Keratinocyte (primary cell): ENCODE measurements at regions not wholly inside any gene's neighbourhood (a gene's known extent, or its start where the extent isn't known, plus 50 kb on each side); places are given as distances from the start of the nearest gene placed in this dataset.

Experiments used
- DNase-seq: peaks from one replicate; pipeline ENCODE4 v3.0.0-alpha.2; 2011; ENCODE audit warnings: low read depth, missing footprints, low spot score
- FAIRE-seq: peaks from 2 replicates; lab custom pipeline; 2011; peaks lifted over from hg19 to GRCh38; lab: Jason Lieb, UNC
- H2AFZ ChIP-seq: 2 replicates; pipeline ENCODE4 v1.6.0; 2012; ENCODE audit warnings: low read length, control low read depth, inconsistent platforms; ENCODE audit not compliant: control insufficient read depth
- H3K27ac ChIP-seq: 2 replicates; pipeline ENCODE4 v1.5.1; 2011; ENCODE audit warnings: low read length; ENCODE audit not compliant: control insufficient read depth, insufficient read depth
- H3K27me3 ChIP-seq: 3 replicates; pipeline ENCODE4 v1.6.0; 2011; ENCODE audit warnings: low read length; ENCODE audit not compliant: control insufficient read depth, insufficient read depth; ENCODE audit errors: extremely low read depth
- H3K36me3 ChIP-seq, 2 experiments: 2 replicates in 1 of 2; 3 replicates in 1 of 2; pipeline ENCODE4 v1.5.1; 2011; ENCODE audit warnings: low read length in 2 of 2, mild to moderate bottlenecking in 1 of 2; ENCODE audit not compliant: control insufficient read depth in 2 of 2, insufficient read depth in 2 of 2; ENCODE audit errors: extremely low read depth in 1 of 2
- H3K4me1 ChIP-seq: 3 replicates; pipeline ENCODE4 v1.5.1; 2011; ENCODE audit warnings: low read length; ENCODE audit not compliant: control insufficient read depth, insufficient read depth; ENCODE audit errors: extremely low read depth
- H3K4me2 ChIP-seq: 3 replicates; pipeline ENCODE4 v1.6.0; 2011; ENCODE audit warnings: low read depth, low read length; ENCODE audit not compliant: control insufficient read depth, insufficient read depth; ENCODE audit errors: extremely low read depth
- H3K4me3 ChIP-seq, 3 experiments: fragments of 200-600 bp in 1 of 3; sonication (generic) in 1 of 3; 2 replicates in 2 of 3; 3 replicates in 1 of 3; pipeline ENCODE4 v1.5.1; 2011 to 2016; ENCODE audit warnings: low read length in 3 of 3, mild to moderate bottlenecking in 3 of 3, control low read depth in 2 of 3, inconsistent platforms in 1 of 3, low read depth in 1 of 3, mixed read lengths in 1 of 3, mixed run types in 1 of 3, moderate library complexity in 1 of 3; ENCODE audit not compliant: control insufficient read depth in 2 of 3, insufficient read depth in 2 of 3; ENCODE audit errors: extremely low read depth in 1 of 3
- H3K79me2 ChIP-seq: 2 replicates; pipeline ENCODE4 v1.6.0; 2012; ENCODE audit warnings: low read length; ENCODE audit not compliant: control insufficient read depth, insufficient read depth
- H3K9ac ChIP-seq: 3 replicates; pipeline ENCODE4 v1.6.0; 2011; ENCODE audit warnings: low read length; ENCODE audit not compliant: control insufficient read depth, insufficient read depth; ENCODE audit errors: extremely low read depth
- H3K9me1 ChIP-seq: 3 replicates; pipeline ENCODE4 v1.6.0; 2011; ENCODE audit warnings: low read length; ENCODE audit not compliant: control insufficient read depth, insufficient read depth; ENCODE audit errors: extremely low read depth
- H3K9me3 ChIP-seq: 2 replicates; pipeline ENCODE4 v1.5.1; 2012; ENCODE audit warnings: low read depth, low read length; ENCODE audit not compliant: control insufficient read depth
- H4K20me1 ChIP-seq: 3 replicates; pipeline ENCODE4 v1.6.0; 2011; ENCODE audit warnings: low read length; ENCODE audit not compliant: control insufficient read depth, insufficient read depth; ENCODE audit errors: extremely low read depth
- EZH2 ChIP-seq: IDR thresholded peaks from one replicate; pipeline ENCODE4 v1.6.1; 2012; ENCODE audit warnings: inconsistent platforms, mild to moderate bottlenecking, low read length, moderate library complexity
- dilution Hi-C: fragments of 300-500 bp; cut with MboI; formaldehyde crosslinking; loops from one replicate; pipeline ENCODE4 v1.7.0; 2020; ENCODE audit warnings: low sequenced_read_pairs; ENCODE audit not compliant: extremely low pct_ligation_motif_present
- TF ChIP-seq, protein P1 (sequence below), 3 experiments: IDR thresholded peaks in 1 of 3; conservative IDR thresholded peaks in 1 of 3; optimal IDR thresholded peaks in 1 of 3; 2 replicates in 2 of 3; 3 replicates in 1 of 3; pipeline versions ENCODE3 to v1.5.1; 2011; ENCODE audit warnings: low read length in 3 of 3, mild to moderate bottlenecking in 3 of 3, moderate library complexity in 2 of 3, control low read depth in 1 of 3, inconsistent platforms in 1 of 3; ENCODE audit not compliant: insufficient read depth in 2 of 3; ENCODE audit errors: extremely low read depth in 1 of 3

DNA sequence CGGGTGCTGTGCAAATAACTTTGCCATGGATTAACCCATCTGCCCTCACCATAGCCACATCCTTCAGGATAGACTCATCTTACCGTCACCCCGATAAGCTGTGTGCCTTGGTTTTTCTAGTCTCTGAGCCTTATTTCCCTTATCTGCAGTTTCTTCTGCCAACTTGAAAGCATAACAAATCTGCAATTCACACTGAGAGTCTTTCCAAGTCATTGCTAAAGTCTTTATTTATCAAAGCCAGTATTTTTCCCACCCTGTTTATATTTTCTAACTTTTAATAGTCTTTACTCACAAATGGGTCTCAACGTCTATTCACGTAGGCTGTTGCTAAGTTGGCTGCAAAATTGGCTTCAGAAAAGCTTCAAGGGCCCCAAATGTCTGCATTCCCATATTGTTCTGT is 61.6 kb upstream of the SUCLG2 start:
- H3K27ac ChIP-seq: no peak overlapping the region
- no peak overlapping the region for H2AFZ ChIP-seq
- no peaks in the 10 kb centered on the region for H3K27me3 ChIP-seq
- H3K9me1 ChIP-seq: no peaks in the 10 kb centered on the region
- H3K4me2 ChIP-seq: no peak overlapping the region
- no peaks in the 10 kb centered on the region for H3K36me3 ChIP-seq
- no peak overlapping the region for H3K4me3 ChIP-seq
- no peaks in the 10 kb centered on the region for H3K9me3 ChIP-seq
- no peak overlapping the region for H3K9ac ChIP-seq
- dilution Hi-C loops: no loop called here
- H4K20me1 ChIP-seq: no peaks in the 10 kb centered on the region
- H3K79me2 ChIP-seq: no peaks in the 10 kb centered on the region
- DNase-seq (no peak), FAIRE-seq (no peak)
- TF ChIP-seq, protein P1, sequence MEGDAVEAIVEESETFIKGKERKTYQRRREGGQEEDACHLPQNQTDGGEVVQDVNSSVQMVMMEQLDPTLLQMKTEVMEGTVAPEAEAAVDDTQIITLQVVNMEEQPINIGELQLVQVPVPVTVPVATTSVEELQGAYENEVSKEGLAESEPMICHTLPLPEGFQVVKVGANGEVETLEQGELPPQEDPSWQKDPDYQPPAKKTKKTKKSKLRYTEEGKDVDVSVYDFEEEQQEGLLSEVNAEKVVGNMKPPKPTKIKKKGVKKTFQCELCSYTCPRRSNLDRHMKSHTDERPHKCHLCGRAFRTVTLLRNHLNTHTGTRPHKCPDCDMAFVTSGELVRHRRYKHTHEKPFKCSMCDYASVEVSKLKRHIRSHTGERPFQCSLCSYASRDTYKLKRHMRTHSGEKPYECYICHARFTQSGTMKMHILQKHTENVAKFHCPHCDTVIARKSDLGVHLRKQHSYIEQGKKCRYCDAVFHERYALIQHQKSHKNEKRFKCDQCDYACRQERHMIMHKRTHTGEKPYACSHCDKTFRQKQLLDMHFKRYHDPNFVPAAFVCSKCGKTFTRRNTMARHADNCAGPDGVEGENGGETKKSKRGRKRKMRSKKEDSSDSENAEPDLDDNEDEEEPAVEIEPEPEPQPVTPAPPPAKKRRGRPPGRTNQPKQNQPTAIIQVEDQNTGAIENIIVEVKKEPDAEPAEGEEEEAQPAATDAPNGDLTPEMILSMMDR (optimal IDR thresholded peaks at IDR 0.05 in 1 of 3, IDR thresholded peaks at IDR 0.05 in 1 of 3, conservative IDR thresholded peaks at IDR 0.05 in 1 of 3; ENCODE audit: extremely low read depth in 1 of 3, insufficient read depth in 2 of 3, low read length in 3 of 3): no peak
- TF ChIP-seq EZH2: no peak
- no peaks in the 10 kb centered on the region for H3K4me1 ChIP-seq

- no peaks in the 10 kb centered on the region for H3K4me1 ChIP-seq
- FAIRE-seq (no peak), DNase-seq (no peak)
- H3K27ac ChIP-seq: no peak overlapping the region
- no peak overlapping the region for H3K4me3 ChIP-seq
- no peaks in the 10 kb centered on the region for H3K79me2 ChIP-seq
- dilution Hi-C loops: no loop called here
- H3K9me1 ChIP-seq: no peaks in the 10 kb centered on the region
- no peak for TF ChIP-seq EZH2
- TF ChIP-seq, protein P1 (optimal IDR thresholded peaks at IDR 0.05 in 1 of 3, IDR thresholded peaks at IDR 0.05 in 1 of 3, conservative IDR thresholded peaks at IDR 0.05 in 1 of 3; ENCODE audit: extremely low read depth in 1 of 3, insufficient read depth in 2 of 3, low read length in 3 of 3): no peak
- H2AFZ ChIP-seq: no peak overlapping the region
- H3K36me3 ChIP-seq: no peaks in the 10 kb centered on the region
- no peaks in the 10 kb centered on the region for H3K27me3 ChIP-seq
- no peaks in the 10 kb centered on the region for H4K20me1 ChIP-seq
- no peak overlapping the region for H3K9ac ChIP-seq
- no peaks in the 10 kb centered on the region for H3K9me3 ChIP-seq
- H3K4me2 ChIP-seq: no peak overlapping the region
Observed at GRCh38 chr3:67713764-67714469, 59.5 kb upstream of the SUCLG2 start.
